ENCODE measurements at regions not wholly inside any gene's neighbourhood (a gene's known extent, or its start where the extent isn't known, plus 50 kb on each side); places are given as distances from the start of the nearest gene placed in this dataset.

- H3K27ac ChIP-seq, result no peak overlapping the region
- no peak for TF ChIP-seq CTCF (IDR thresholded peaks at IDR 0.05)
- peaks cover 0 to 38% (median 10%) of the 10 kb centered on the region in 7 donors for H3K27me3 ChIP-seq
- no peak overlapping the region for H3K4me3 ChIP-seq
- WGBS, 2 donors, result 68 to 71% methylated on average over 3 of the region's 3 CpGs
- no peak for DNase-seq
- ATAC-seq, result no peak
- H3K4me1 ChIP-seq, result peaks cover 0 to 7% (median 0%) of the 10 kb centered on the region in 9 donors
- H3K36me3 ChIP-seq, result no peaks in the 10 kb centered on the region
- intact Hi-C loops (cut with DNase I), result no loop called here
- peaks cover 0 to 5% (median 0%) of the 10 kb centered on the region in 11 donors for H3K9me3 ChIP-seq
Measured at GRCh38 chr11:45450189-45450588, 164.0 kb upstream of the SYT13 start.

DNA sequence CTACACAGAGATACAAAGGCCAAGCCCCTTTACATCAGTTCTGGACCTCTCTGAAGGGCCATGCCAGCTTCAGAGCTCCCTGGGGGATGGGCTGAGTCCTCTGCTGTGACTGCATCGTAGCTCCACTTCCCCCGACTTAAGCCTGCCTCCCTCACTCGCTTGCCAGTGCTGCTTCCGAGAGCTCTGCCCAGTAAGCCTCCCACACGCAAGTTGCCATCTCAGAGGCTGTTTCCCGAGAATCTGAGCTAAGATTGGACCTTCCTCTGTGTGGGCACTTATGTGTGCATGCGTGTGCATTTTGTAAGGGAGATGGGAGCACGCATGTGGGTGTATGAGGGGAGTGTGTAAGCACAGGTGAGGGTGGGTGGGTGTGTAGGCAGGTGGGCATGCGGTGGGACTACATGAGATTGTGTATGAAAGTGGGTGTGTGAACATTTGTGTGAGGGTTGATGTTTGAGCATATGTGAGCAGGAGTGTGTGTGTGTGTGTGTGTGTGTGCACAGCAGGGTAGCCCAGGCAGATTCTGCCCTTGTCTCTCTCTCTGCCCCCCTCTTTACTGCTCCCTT is 163.0 kb upstream of the SYT13 start:
- Histone ChIP-seq H3K9me3 (no peaks in the 10 kb centered on the region), H3K27me3 (peaks cover 6 to 48% (median 19%) of the 10 kb centered on the region in 7 donors), H3K27ac (no peak overlapping the region), H3K4me1 (peaks cover 0 to 7% (median 0%) of the 10 kb centered on the region in 9 donors), H3K4me3 (no peak overlapping the region), H3K36me3 (no peaks in the 10 kb centered on the region)
- DNase-seq, result no peak
- ATAC-seq, result no peak
- WGBS, 2 donors, result 67 to 76% methylated on average over 9 of the region's 9 CpGs
- intact Hi-C loops (cut with DNase I), result no loop called here
- TF ChIP-seq CTCF (IDR thresholded peaks at IDR 0.05), result no peak

DNA sequence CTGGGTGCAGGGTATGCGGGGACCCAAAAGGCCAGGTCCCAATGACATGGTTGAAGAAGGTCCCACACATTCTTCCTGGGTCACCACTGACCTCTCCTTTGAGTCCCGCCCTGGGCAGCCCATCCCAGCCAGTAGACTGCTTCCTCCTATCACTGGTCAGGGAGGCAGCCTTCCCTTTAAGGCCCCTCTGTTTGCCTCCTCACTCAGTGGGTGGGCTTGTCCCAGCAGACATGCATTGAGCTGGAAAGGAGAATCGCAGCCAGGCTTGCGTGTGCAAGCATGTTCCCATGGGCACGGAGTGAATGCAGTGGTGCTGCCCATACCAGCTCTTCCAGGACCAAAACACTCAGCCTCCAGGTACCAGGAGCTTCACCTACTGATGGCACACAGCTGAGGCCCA is 162.4 kb upstream of the SYT13 start:
- Histone ChIP-seq H3K4me3 (no peak overlapping the region), H3K9me3 (no peaks in the 10 kb centered on the region), H3K4me1 (peaks cover 0 to 7% (median 0%) of the 10 kb centered on the region in 9 donors), H3K27ac (no peak overlapping the region), H3K27me3 (peaks cover 6 to 51% (median 22%) of the 10 kb centered on the region in 7 donors), H3K36me3 (no peaks in the 10 kb centered on the region)
- DNase-seq, result no peak
- WGBS, 2 donors, result 86 to 90% methylated on average over 5 of the region's 5 CpGs
- intact Hi-C loops (cut with DNase I), result no loop called here
- no peak for ATAC-seq
- TF ChIP-seq CTCF (IDR thresholded peaks at IDR 0.05), result no peak

DNA sequence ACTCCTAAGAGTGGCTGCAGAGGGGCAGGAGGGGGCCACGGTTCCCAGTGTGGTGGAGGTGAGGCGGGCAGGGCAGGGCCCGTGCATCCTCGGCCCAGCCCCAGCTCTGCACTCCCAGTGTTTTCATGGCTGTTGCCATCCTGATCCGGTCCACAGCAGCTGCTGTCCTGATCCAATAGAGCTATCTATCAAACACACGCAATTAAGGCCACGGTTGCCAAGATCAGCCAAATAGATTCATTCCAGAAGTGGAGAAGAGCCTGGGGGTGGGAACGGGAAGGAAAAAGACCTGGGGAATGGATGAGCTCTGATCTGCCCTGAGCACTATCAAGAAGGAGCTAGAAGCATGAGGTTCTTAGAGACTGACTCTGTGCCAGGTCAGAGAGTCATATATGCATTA is 160.9 kb upstream of the SYT13 start:
- Histone ChIP-seq H3K4me1 (peaks cover 0 to 7% (median 0%) of the 10 kb centered on the region in 9 donors), H3K9me3 (no peaks in the 10 kb centered on the region), H3K4me3 (no peak overlapping the region), H3K27me3 (peaks cover 6 to 51% (median 34%) of the 10 kb centered on the region in 7 donors), H3K36me3 (no peaks in the 10 kb centered on the region), H3K27ac (no peak overlapping the region)
- WGBS, 2 donors, result 77 to 80% methylated on average over 8 of the region's 8 CpGs
- TF ChIP-seq CTCF (IDR thresholded peaks at IDR 0.05), result no peak
- intact Hi-C loops (cut with DNase I), result no loop called here
- no peak for ATAC-seq
- no peak for DNase-seq
